K562 (cell line): ENCODE measurements at regions not wholly inside any gene's neighbourhood (a gene's known extent, or its start where the extent isn't known, plus 50 kb on each side); places are given as distances from the start of the nearest gene placed in this dataset.

ENCODE experiments used
- ATAC-seq: fragments of 200-7000 bp; cut with Tn5 transposase; 3 replicates; pipeline ENCODE4 v1.9.1; 2020; ENCODE audit warnings: moderate library complexity
- BruUV-seq: library from RNA; stranded (reverse); fragments of 400-500 nt; replicated peaks from 2 replicates; lab custom pipeline; 2021; lab: Mats Ljungman, UMichigan
- CTCF ChIA-PET: fragments of 300-600 bp; formaldehyde crosslinking; extraction: SDS; loops from one replicate; lab custom pipeline; 2021; ENCODE audit warnings: low intra/inter-chr PET ratio; lab: Yijun Ruan, JAX
- POLR2A ChIA-PET: fragments of 300-600, 350-650 bp; sonication (Branson Sonifier 250); formaldehyde crosslinking; extraction: SDS; loops from one replicate; lab custom pipeline; 2021; ENCODE audit warnings: antibody characterized with exemption, inconsistent platforms; lab: Yijun Ruan, JAX
- DNase-seq, 4 experiments: peaks; one replicate each; pipeline versions ENCODE4 v3.0.0 to v3.0.0-alpha.2; 2011 to 2018; ENCODE audit warnings: low spot score in 3 of 4, mixed read lengths in 3 of 4; ENCODE audit errors: extremely low read depth in 1 of 4
- FAIRE-seq: peaks from 2 replicates; lab custom pipeline; 2011; peaks lifted over from hg19 to GRCh38; lab: Jason Lieb, UNC
- H2AFZ ChIP-seq: 2 replicates; pipeline ENCODE4 v1.6.0; 2011; ENCODE audit warnings: low read depth, low read length, control low read depth, inconsistent platforms
- H3K27ac ChIP-seq: fragments of 200-600 bp; 3 replicates; pipeline ENCODE4 v1.8.0; 2011; ENCODE audit warnings: low read depth, mild to moderate bottlenecking, control low read depth, inconsistent platforms, low read length, moderate library complexity, mixed read lengths; ENCODE audit errors: extremely low read depth
- H3K27me3 ChIP-seq, 2 experiments: fragments of 300-600 bp in 1 of 2; 2 replicates in 1 of 2; 3 replicates in 1 of 2; pipeline versions ENCODE4 v1.6.0 to v1.8.0; 2011; ENCODE audit warnings: inconsistent platforms in 2 of 2, low read length in 2 of 2, mild to moderate bottlenecking in 1 of 2, mixed read lengths in 1 of 2, moderate library complexity in 1 of 2; ENCODE audit not compliant: control insufficient read depth in 2 of 2, insufficient read depth in 2 of 2
- H3K36me3 ChIP-seq: fragments of 300-600 bp; 3 replicates; pipeline ENCODE4 v1.8.0; 2011; ENCODE audit warnings: mild to moderate bottlenecking, low read length, inconsistent platforms; ENCODE audit not compliant: control insufficient read depth, insufficient read depth
- H3K4me1 ChIP-seq, 2 experiments: fragments of 200-600 bp in 1 of 2; replicated peaks in 1 of 2; 2 replicates in 1 of 2; 3 replicates in 1 of 2; pipeline versions ENCODE4 v1.5.1 to v1.8.0; 2011; ENCODE audit warnings: inconsistent platforms in 2 of 2, low read length in 2 of 2, mild to moderate bottlenecking in 1 of 2, mixed read lengths in 1 of 2, moderate library complexity in 1 of 2; ENCODE audit not compliant: control insufficient read depth in 2 of 2, insufficient read depth in 2 of 2
- H3K4me2 ChIP-seq: 2 replicates; pipeline ENCODE4 v1.6.1; 2011; ENCODE audit warnings: low read length, control low read depth, inconsistent platforms, mixed read lengths; ENCODE audit not compliant: insufficient read depth
- H3K4me3 ChIP-seq: fragments of 200-600 bp; sonication (generic), shearing (Covaris generic); 2 replicates; pipeline ENCODE4 v1.5.1; 2016; ENCODE audit warnings: control low read depth, inconsistent platforms
- H3K79me2 ChIP-seq: fragments of 200-600 bp; 3 replicates; pipeline ENCODE4 v1.8.0; 2011; ENCODE audit warnings: low read length, inconsistent platforms; ENCODE audit not compliant: control insufficient read depth, insufficient read depth
- H3K9ac ChIP-seq, 2 experiments: 2 replicates each; pipeline versions ENCODE4 v1.6.0 to v1.6.1; 2011; ENCODE audit warnings: low read depth in 2 of 2, low read length in 2 of 2, control low read depth in 1 of 2, inconsistent platforms in 1 of 2, mild to moderate bottlenecking in 1 of 2, mixed read lengths in 1 of 2; ENCODE audit not compliant: insufficient read depth in 1 of 2
- H3K9me1 ChIP-seq: one replicate; pipeline ENCODE4 v1.6.0; 2011; ENCODE audit warnings: inconsistent platforms, mild to moderate bottlenecking, low read length, moderate library complexity; ENCODE audit not compliant: control insufficient read depth, insufficient read depth
- H3K9me3 ChIP-seq: replicated peaks from 2 replicates; pipeline ENCODE4 v1.5.1; 2011; ENCODE audit warnings: low read depth, low read length, inconsistent platforms; ENCODE audit not compliant: control insufficient read depth, insufficient read depth
- H4K20me1 ChIP-seq: replicated peaks from 2 replicates; pipeline ENCODE4 v1.6.1; 2011; ENCODE audit warnings: low read length, inconsistent platforms, mixed read lengths; ENCODE audit not compliant: control insufficient read depth, insufficient read depth
- CSDE1 ChIP-seq, 2 experiments: fragments of 450-650 bp; IDR thresholded peaks; 2 replicates each; pipeline ENCODE4 v1.6.1; 2016; ENCODE audit warnings: mild to moderate bottlenecking in 1 of 2
- CTBP1 ChIP-seq: fragments of 450-650 bp; IDR thresholded peaks from 2 replicates; pipeline ENCODE4 v1.6.1; 2016; ENCODE audit warnings: borderline replicate concordance
- DIDO1 ChIP-seq: fragments of 450-650 bp; IDR thresholded peaks from 2 replicates; pipeline ENCODE4 v1.6.1; 2016; ENCODE audit warnings: low read depth, missing biosample characterization, missing genetic modification characterization
- HNRNPK ChIP-seq: fragments of 200-400 bp; formaldehyde crosslinking; IDR thresholded peaks from one replicate; pipeline ENCODE4 v1.6.1; 2018; ENCODE audit warnings: mild to moderate bottlenecking, low read depth, low read length; ENCODE audit not compliant: poor library complexity, severe bottlenecking
- ILF3 ChIP-seq: fragments of 450-650 bp; IDR thresholded peaks from 2 replicates; pipeline ENCODE4 v1.6.1; 2018; ENCODE audit warnings: antibody characterized with exemption, mild to moderate bottlenecking, moderate library complexity, borderline replicate concordance
- KLF10 ChIP-seq: fragments of 250-450 bp; sonication (Bioruptor Pico); IDR thresholded peaks from 2 replicates; pipeline ENCODE4 v1.6.1; 2021; ENCODE audit warnings: matching md5 sums
- MAFK ChIP-seq: IDR thresholded peaks from 2 replicates; pipeline ENCODE4 v1.6.1; 2011; ENCODE audit warnings: low read length, improper control_type of control experiment
- NR2C2 ChIP-seq, 2 experiments: fragments of 200-800 bp in 1 of 2; sonication (Bioruptor generic) in 1 of 2; sonication (generic) in 1 of 2; formaldehyde crosslinking in 1 of 2; IDR thresholded peaks; 2 replicates each; pipeline versions ENCODE4 v1.6.1 to v1.8.0; 2016 to 2022; ENCODE audit warnings: mild to moderate bottlenecking in 1 of 2, missing compliant biosample characterization in 1 of 2, missing genetic modification characterization in 1 of 2, missing genetic modification reagents in 1 of 2
- RUNX1 ChIP-seq: sonication (generic); IDR thresholded peaks from 2 replicates; pipeline ENCODE4 v1.6.1; 2016; ENCODE audit warnings: antibody characterized with exemption, low read depth
- SNRNP70 ChIP-seq: fragments of 200-400 bp; formaldehyde crosslinking; optimal IDR thresholded peaks from 2 replicates; pipeline ENCODE3; 2017; ENCODE audit warnings: low read depth, low read length
- SUPT5H ChIP-seq: fragments of 450-650 bp; IDR thresholded peaks from 2 replicates; pipeline ENCODE4 v1.6.1; 2016
- WGBS: fragments of 100-300 bp; shearing (Covaris generic); methylation state at CpG from one replicate; pipeline ENCODE4 v1.1.6; 2016; ENCODE audit warnings: low coverage, mixed read lengths; ENCODE audit not compliant: insufficient coverage; ENCODE audit errors: missing lambda C conversion rate; 5-methylcytosine and 5-hydroxymethylcytosine counted together
- in situ Hi-C: fragments of 300-500 bp; cut with MboI; formaldehyde crosslinking; loops from 4 replicates; pipeline ENCODE4 v1.15.0; 2018; ENCODE audit warnings: inconsistent platforms, mixed read lengths
- intact Hi-C: fragments of 100-400 bp; cut with micrococcal nuclease; formaldehyde crosslinking; loops from 2 replicates; pipeline ENCODE4 v1.14.2; 2022

DNA sequence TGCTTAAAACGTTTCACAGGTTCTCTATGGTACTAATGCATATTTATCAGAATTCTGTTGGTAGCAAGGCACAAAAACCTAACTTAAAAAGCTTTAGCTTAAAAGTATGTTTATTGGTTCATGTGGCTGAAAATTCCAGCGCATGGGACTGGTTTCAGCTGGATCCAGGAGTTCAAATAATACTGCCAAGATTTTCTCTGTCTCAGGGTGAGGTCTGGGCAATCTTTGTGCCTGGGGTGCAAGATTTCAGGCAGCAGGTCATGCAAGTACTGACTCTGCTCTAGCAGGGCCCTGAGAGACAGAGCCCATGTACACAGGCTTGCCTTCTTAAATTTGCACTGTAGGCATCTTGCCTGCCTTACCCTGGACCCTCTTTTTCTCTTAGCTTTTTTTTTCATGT, 134.2 kb upstream of the GAS1 start:
- Histone ChIP-seq H3K9me1 (no peaks in the 10 kb centered on the region), H3K36me3 (no peaks in the 10 kb centered on the region), H3K4me3 (no peak overlapping the region), H3K4me2 (no peak overlapping the region), H3K9ac (no peak overlapping the region), H3K79me2 (no peaks in the 10 kb centered on the region), H3K27me3 (peaks cover 3 to 21% of the 10 kb centered on the region in 2 experiments; a peak in 3 of 5 replicates), H3K9me3 (no peaks in the 10 kb centered on the region), H3K27ac (no peak overlapping the region), H3K4me1 (no peaks in the 10 kb centered on the region; a peak in 1 of 5 replicates), H4K20me1 (no peaks in the 10 kb centered on the region), H2AFZ (no peak overlapping the region)
- ChIA-PET CTCF (no interaction called here), POLR2A (no interaction called here)
- WGBS = 0% methylated on average over 2 of the region's 2 CpGs
- no peak for FAIRE-seq
- intact Hi-C loops (no loop called here), in situ Hi-C loops (no loop called here)
- BruUV-seq = no TSS peak
- TF ChIP-seq HNRNPK (no peak), ILF3 (no peak), CSDE1 (IDR thresholded peaks at IDR 0.05) (no peak), RUNX1 (no peak), MAFK (no peak), NR2C2 (CRISPR knock-in tag; IDR thresholded peaks at IDR 0.05) (no peak), NR2C2 (tag; IDR thresholded peaks at IDR 0.05) (no peak), DIDO1 (no peak), CTBP1 (no peak), SNRNP70 (no peak), KLF10 (CRISPR knock-in tag) (no peak), SUPT5H (no peak)
- no peak for DNase-seq
- no peak for ATAC-seq
